ENCODE measurements at regions not wholly inside any gene's neighbourhood (a gene's known extent, or its start where the extent isn't known, plus 50 kb on each side); places are given as distances from the start of the nearest gene placed in this dataset.

DNA sequence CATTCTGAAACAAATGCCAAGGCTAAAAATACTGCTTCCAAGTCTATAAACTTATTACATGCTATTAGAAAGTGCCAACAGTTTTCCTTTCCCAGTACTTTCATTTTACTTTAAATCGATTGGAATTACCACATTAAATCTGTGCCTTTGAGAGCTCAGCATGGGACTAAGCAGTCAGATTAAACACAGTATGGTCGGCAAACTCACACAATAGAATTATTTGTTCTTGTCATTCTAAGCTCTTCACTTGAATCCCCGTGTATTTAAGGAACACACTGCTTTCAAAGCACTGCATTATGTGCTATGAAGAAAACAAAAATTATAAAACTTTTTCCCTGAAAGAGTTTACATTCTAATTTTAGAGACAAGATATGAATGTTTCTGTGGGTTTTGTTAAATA lies 444.4 kb upstream of the SLC39A10 start:
- no peak overlapping the region for H3K4me3 ChIP-seq (ENCODE audit: low read depth, low read length)
- no peak for TF ChIP-seq CTCF (IDR thresholded peaks at IDR 0.05; ENCODE audit: borderline replicate concordance, insufficient read depth, low read depth, low read length)

- no peak overlapping the region for H3K4me3 ChIP-seq (ENCODE audit: low read depth, low read length)
- TF ChIP-seq CTCF (IDR thresholded peaks at IDR 0.05; ENCODE audit: borderline replicate concordance, insufficient read depth, low read depth, low read length) = no peak
Observed at GRCh38 chr2:195202163-195202845, 454.7 kb upstream of the SLC39A10 start.

- no peak overlapping the region for H3K4me3 ChIP-seq (ENCODE audit: low read depth, low read length)
- TF ChIP-seq CTCF (IDR thresholded peaks at IDR 0.05; ENCODE audit: borderline replicate concordance, insufficient read depth, low read depth, low read length) = no peak
Observed at GRCh38 chr2:195199864-195200263, 457.2 kb upstream of the SLC39A10 start.

DNA sequence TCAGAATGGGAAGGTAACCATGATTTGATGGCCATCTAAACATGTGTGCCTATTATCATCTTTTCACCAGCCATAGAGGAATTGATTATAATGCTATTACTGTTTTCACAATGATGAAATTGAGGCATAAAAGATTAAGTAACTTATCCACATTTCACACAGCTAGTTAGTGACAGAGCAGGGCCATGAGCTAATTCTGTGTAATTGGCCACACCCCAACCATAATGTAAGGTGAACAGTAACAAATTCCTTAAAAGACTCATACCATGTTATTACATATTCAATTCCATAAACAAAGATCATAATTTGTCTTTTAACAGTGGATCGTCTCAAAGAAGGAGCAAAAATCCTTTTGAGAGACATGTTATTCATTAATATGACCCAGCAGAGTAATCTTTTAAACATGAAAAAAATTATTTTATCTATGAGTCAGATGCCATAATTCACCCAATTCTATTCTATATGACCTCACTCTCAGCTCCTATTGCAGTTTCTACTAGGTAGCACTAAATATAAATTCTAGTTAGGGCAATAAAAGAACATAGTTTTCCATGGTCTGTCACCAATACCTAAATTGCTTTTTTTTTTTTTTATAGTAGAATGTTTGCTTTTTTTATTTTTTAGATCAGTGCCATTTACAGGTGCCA lies 475.8 kb upstream of the SLC39A10 start:
- no peak overlapping the region for H3K4me3 ChIP-seq (ENCODE audit: low read depth, low read length)
- TF ChIP-seq CTCF (IDR thresholded peaks at IDR 0.05; ENCODE audit: borderline replicate concordance, insufficient read depth, low read depth, low read length) = no peak

DNA sequence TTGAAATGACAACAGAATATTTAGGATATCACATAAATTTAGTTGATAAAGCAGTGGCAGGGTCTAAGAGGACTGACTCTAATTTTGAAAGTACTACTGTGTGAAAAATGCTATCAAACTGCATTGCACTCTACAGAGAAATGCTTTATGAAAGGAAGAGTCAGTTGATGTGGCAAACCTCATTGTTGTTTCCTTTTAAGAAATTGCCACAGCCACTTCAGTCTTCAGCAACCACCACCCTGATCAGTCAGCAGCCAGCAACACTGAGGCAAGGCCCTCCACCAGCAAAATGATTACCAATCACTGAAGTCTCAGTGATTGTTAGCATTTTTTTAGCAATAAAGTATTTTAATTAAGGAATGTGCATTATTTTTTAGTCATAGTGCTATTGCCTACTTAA lies 488.7 kb upstream of the SLC39A10 start:
- no peak overlapping the region for H3K4me3 ChIP-seq (ENCODE audit: low read depth, low read length)
- no peak for TF ChIP-seq CTCF (IDR thresholded peaks at IDR 0.05; ENCODE audit: borderline replicate concordance, insufficient read depth, low read depth, low read length)

DNA sequence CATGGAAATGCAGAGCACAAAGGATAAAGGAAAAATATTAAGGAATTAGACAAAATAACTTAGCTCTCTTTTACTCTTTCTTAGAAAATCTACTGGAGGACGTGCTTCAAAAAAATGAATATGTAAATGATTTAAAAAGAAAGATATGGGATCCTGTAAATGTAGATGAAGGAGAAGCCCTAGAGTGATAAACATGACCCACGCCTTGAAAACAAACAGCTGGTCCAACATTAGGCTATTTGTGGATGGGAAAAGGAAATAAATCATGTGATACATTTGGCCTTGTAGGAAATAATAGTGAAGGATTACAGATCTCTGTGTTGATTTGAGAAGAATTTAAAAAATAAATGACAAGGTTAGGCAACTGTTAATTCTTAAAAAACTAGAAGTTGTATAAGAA lies 492.1 kb upstream of the SLC39A10 start:
- H3K4me3 ChIP-seq (ENCODE audit: low read depth, low read length) = no peak overlapping the region
- no peak for TF ChIP-seq CTCF (IDR thresholded peaks at IDR 0.05; ENCODE audit: borderline replicate concordance, insufficient read depth, low read depth, low read length)

DNA sequence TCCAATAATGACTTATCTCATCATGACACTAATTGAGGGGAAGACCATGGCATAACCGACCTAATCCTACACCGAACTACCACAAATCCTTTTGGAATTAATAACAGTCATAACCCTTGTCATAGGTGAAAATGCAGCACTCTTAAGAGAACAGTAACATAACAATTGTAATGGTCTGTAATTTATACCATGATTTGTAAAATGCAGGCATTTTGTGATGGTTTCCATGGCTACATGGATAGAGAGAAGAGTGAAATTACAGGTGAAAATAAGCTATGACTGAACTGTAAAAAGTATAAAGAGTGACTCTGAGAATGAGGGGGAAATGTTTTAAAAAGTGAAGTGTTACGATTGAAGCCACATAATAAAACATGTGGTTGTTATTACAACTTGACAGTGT lies 494.1 kb upstream of the SLC39A10 start:
- no peak overlapping the region for H3K4me3 ChIP-seq (ENCODE audit: low read depth, low read length)
- TF ChIP-seq CTCF (IDR thresholded peaks at IDR 0.05; ENCODE audit: borderline replicate concordance, insufficient read depth, low read depth, low read length) = no peak
